Body of pancreas (tissue), 4 donors: ENCODE measurements at regions not wholly inside any gene's neighbourhood (a gene's known extent, or its start where the extent isn't known, plus 50 kb on each side); places are given as distances from the start of the nearest gene placed in this dataset.

Experiments
- ATAC-seq: fragments of 150-250 bp; one replicate; pipeline ENCODE4 v1.9.1; 2016
- DNase-seq, 4 donors: peaks; one replicate each; pipeline ENCODE4 v3.0.0-alpha.2; 2019
- H3K27ac ChIP-seq, 4 donors: fragments of 200-600 bp; sonication (generic); 1 replicate in 3 of 4; 2 replicates in 1 of 4; pipeline versions ENCODE4 v1.5.1 to v1.6.1; 2016 to 2019; ENCODE audit warnings: mild to moderate bottlenecking in 1 of 4, mixed read lengths in 1 of 4, moderate library complexity in 1 of 4
- H3K27me3 ChIP-seq, 2 donors: fragments of 200-600 bp; sonication (generic); one replicate each; pipeline ENCODE4 v1.6.0; 2016; ENCODE audit warnings: mild to moderate bottlenecking in 1 of 2
- H3K36me3 ChIP-seq, 2 donors: fragments of 200-600 bp; sonication (generic); replicated peaks in 1 of 2; 2 replicates each; pipeline ENCODE4 v1.5.1; 2016; ENCODE audit warnings: low read depth in 2 of 2; ENCODE audit not compliant: insufficient read depth in 1 of 2
- H3K4me1 ChIP-seq: fragments of 200-600 bp; sonication (generic); one replicate; pipeline ENCODE4 v1.6.0; 2016
- H3K4me3 ChIP-seq, 2 donors: fragments of 200-600 bp; sonication (generic); 1 replicate in 1 of 2; 2 replicates in 1 of 2; pipeline ENCODE4 v1.5.1; 2016 to 2019
- H3K9me3 ChIP-seq, 3 donors: fragments of 200-600 bp; sonication (generic); 1 replicate in 2 of 3; 2 replicates in 1 of 3; pipeline ENCODE4 v1.5.1; 2016
- POLR2A ChIP-seq, 3 donors: fragments of 450-650 bp; IDR thresholded peaks; one replicate each; pipeline ENCODE4 v1.6.1; 2016; ENCODE audit warnings: antibody characterized with exemption in 3 of 3, mild to moderate bottlenecking in 2 of 3
- WGBS, 2 donors: methylation state at CpG; one replicate each; pipeline ENCODE4 v1.1.5; 2017; 5-methylcytosine and 5-hydroxymethylcytosine counted together
- intact Hi-C: fragments of 100-400 bp; cut with DNase I; formaldehyde crosslinking; loops from one replicate; pipeline ENCODE4 v1.15.1; 2023
- TF ChIP-seq, protein P1 (sequence below), 7 experiments: fragments of 450-650 bp in 4 of 7; fragments of 200-600 bp in 3 of 7; sonication (generic) in 3 of 7; IDR thresholded peaks; one replicate each; pipeline ENCODE4 v1.5.1; 2016 to 2019; ENCODE audit warnings: antibody characterized with exemption in 7 of 7

DNA sequence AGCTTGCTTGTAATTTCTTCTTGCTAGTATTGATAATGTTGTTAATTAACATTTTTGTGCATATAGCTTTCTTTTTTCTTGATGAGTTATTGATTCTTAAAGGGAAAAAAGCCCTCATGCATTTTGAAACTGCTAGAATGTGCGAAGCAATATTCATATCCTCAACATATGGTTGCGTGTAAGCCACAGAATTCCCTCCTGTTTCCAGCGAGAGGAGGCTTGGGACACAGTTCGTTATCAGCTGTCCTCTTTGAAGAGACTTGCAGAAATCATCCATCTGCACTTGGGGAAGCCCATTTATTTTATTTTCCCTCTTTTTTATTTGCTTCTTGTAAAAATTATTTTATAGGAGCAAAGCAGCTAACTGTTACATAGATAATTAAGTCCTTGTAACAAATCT is 398.0 kb downstream of the ADRA2A start:
- Histone ChIP-seq H3K4me1 (no peaks in the 10 kb centered on the region), H3K36me3 (no peaks in the 10 kb centered on the region), H3K27me3 (no peaks in the 10 kb centered on the region), H3K4me3 (no peak overlapping the region), H3K27ac (no peak overlapping the region), H3K9me3 (no peaks in the 10 kb centered on the region)
- ATAC-seq (no peak), DNase-seq (no peak)
- 79 to 92% methylated on average over 4 of the region's 4 CpGs for WGBS, 2 donors
- intact Hi-C loops = no loop called here
- TF ChIP-seq, protein P1, sequence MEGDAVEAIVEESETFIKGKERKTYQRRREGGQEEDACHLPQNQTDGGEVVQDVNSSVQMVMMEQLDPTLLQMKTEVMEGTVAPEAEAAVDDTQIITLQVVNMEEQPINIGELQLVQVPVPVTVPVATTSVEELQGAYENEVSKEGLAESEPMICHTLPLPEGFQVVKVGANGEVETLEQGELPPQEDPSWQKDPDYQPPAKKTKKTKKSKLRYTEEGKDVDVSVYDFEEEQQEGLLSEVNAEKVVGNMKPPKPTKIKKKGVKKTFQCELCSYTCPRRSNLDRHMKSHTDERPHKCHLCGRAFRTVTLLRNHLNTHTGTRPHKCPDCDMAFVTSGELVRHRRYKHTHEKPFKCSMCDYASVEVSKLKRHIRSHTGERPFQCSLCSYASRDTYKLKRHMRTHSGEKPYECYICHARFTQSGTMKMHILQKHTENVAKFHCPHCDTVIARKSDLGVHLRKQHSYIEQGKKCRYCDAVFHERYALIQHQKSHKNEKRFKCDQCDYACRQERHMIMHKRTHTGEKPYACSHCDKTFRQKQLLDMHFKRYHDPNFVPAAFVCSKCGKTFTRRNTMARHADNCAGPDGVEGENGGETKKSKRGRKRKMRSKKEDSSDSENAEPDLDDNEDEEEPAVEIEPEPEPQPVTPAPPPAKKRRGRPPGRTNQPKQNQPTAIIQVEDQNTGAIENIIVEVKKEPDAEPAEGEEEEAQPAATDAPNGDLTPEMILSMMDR (IDR thresholded peaks at IDR 0.05) = no peak
- TF ChIP-seq POLR2A (IDR thresholded peaks at IDR 0.05) = no peak

DNA sequence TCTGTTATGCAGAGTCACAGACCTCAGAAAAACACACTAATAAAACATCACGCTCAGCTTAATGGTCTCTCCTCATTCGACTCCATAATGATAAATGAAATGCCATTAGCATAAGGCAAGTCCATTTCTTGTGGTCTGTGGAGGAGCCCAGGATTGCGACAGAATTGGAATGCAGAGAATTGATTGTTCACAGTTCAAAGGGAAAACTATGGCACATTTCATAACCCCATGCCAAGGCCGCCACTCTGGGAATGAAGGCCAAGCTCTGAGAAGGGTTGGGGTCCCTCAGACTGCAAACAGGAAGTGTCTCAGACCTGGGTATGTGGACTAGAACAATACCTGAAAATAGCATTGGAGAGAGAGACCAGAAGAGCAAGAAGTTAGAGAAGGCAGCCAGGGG is 398.9 kb downstream of the ADRA2A start:
- TF ChIP-seq POLR2A (IDR thresholded peaks at IDR 0.05) = no peak
- TF ChIP-seq, protein P1 (IDR thresholded peaks at IDR 0.05) = no peak
- peak; percentile 24 for ATAC-seq
- intact Hi-C loops = no loop called here
- Histone ChIP-seq H3K36me3 (no peaks in the 10 kb centered on the region), H3K4me1 (no peaks in the 10 kb centered on the region), H3K4me3 (no peak overlapping the region), H3K27ac (peak overlapping the region in 1 of 4 donors; percentile 17), H3K27me3 (no peaks in the 10 kb centered on the region), H3K9me3 (no peaks in the 10 kb centered on the region)
- 45 to 57% methylated on average over 4 of the region's 4 CpGs for WGBS, 2 donors
- peak in 1 of 4 donors; percentile 5 for DNase-seq

DNA sequence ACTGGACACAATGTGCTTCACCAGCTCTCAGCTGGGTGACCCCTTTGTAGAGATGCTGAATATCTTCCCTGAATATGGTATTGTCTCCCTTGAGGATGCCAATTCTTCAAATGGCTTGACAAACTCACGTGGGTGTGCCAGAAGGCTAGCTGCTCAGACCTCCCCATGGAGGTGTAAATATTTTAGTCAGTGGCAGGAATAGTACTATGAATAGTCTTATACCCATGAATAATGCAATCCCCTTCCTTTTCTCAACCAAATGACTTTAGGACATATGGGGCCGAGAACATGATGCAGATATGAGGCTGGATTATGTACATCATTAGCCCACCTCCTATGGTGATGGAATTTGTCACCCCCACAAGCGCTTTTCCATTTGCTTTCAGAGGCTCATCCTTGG is 401.8 kb downstream of the ADRA2A start:
- no peaks in the 10 kb centered on the region for H3K9me3 ChIP-seq
- H3K27ac ChIP-seq = no peak overlapping the region
- no peaks in the 10 kb centered on the region for H3K27me3 ChIP-seq
- DNase-seq (no peak), ATAC-seq (no peak)
- intact Hi-C loops = no loop called here
- H3K36me3 ChIP-seq = no peaks in the 10 kb centered on the region
- H3K4me1 ChIP-seq = no peaks in the 10 kb centered on the region
- 65 to 74% methylated on average over 3 of the region's 3 CpGs for WGBS, 2 donors
- no peak overlapping the region for H3K4me3 ChIP-seq
- no peak for TF ChIP-seq POLR2A (IDR thresholded peaks at IDR 0.05)
- TF ChIP-seq, protein P1 (IDR thresholded peaks at IDR 0.05) = no peak

DNA sequence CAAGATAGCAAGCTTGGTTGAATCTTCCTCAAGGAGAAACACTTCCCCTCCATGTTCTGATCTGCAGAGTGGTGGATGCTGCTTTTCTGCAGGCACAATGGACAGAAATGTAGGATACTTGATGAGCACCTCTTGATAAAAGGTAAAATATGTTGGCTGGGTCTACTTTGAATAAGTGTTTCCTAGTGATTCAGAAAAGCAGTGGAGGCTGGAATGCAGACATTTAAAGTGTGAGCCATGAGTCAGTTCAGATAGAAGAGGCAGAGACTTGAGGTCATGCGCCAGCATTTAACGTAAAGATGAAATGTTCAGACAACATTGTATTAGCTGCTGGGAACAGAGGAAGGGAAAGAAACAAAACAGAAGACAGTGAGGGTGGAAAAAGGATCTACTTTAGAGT is 403.1 kb downstream of the ADRA2A start:
- Histone ChIP-seq H3K4me3 (no peak overlapping the region), H3K27me3 (no peaks in the 10 kb centered on the region), H3K27ac (no peak overlapping the region), H3K4me1 (no peaks in the 10 kb centered on the region), H3K9me3 (no peaks in the 10 kb centered on the region), H3K36me3 (no peaks in the 10 kb centered on the region)
- 88 to 95% methylated on average over 2 of the region's 2 CpGs for WGBS, 2 donors
- DNase-seq (no peak), ATAC-seq (no peak)
- TF ChIP-seq, protein P1 (IDR thresholded peaks at IDR 0.05) = no peak
- TF ChIP-seq POLR2A (IDR thresholded peaks at IDR 0.05) = no peak
- intact Hi-C loops = no loop called here

DNA sequence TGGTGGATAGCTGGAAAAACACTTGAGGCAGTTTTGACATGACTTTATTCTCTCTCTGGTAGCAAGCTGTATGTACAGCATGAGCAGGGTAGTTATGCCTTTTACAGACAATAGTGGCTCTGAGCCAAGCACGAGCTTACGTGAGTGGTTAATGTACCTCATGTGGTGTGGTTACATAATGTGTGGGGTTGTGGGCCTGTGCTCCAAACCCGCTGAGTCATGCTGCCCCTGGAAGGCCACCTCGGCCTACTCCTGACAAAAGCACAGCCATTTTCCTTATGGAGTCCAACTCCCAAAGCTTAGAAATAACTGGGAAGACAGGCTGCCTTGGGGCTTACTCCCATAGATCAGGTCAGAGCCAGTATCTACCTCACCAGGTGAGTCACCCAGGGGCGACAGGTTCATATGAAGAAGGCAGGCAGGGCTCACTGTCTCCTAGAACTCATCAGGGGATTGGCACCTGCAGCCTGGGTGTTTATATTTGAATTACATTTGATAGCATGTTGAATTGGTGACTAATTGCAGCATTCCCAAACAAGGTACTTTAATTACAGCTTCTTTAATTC is 404.5 kb downstream of the ADRA2A start:
- Histone ChIP-seq H3K4me1 (no peaks in the 10 kb centered on the region), H3K27ac (no peak overlapping the region), H3K27me3 (no peaks in the 10 kb centered on the region), H3K36me3 (no peaks in the 10 kb centered on the region), H3K9me3 (no peaks in the 10 kb centered on the region), H3K4me3 (no peak overlapping the region)
- no peak for DNase-seq
- intact Hi-C loops = no loop called here
- ATAC-seq = no peak
- TF ChIP-seq POLR2A (IDR thresholded peaks at IDR 0.05) = no peak
- TF ChIP-seq, protein P1 (IDR thresholded peaks at IDR 0.05) = no peak
- WGBS, 2 donors = 83 to 84% methylated on average over 5 of the region's 5 CpGs
